Natural killer cell (primary cell): ENCODE measurements at regions not wholly inside any gene's neighbourhood (a gene's known extent, or its start where the extent isn't known, plus 50 kb on each side); places are given as distances from the start of the nearest gene placed in this dataset.

Experiments used
- ATAC-seq, 3 donors: fragments of 150-1000 bp in 2 of 3; fragments of 200-7000 bp in 1 of 3; cut with Tn5 transposase; 1 replicate in 1 of 3; 2 replicates in 2 of 3; pipeline ENCODE4 v1.10.0; 2021; ENCODE audit warnings: mild to moderate bottlenecking in 2 of 3, moderate library complexity in 2 of 3
- DNase-seq, 2 donors: peaks; one replicate each; pipeline versions ENCODE4 v3.0.0 to v3.0.0-alpha.2; 2013 to 2021; ENCODE audit warnings: mixed read lengths in 1 of 2
- H3K27ac ChIP-seq: one replicate; pipeline ENCODE4 v1.5.1; 2013; ENCODE audit warnings: mild to moderate bottlenecking, low read length
- H3K27me3 ChIP-seq: one replicate; pipeline ENCODE4 v1.6.1; 2013; ENCODE audit warnings: low read length; ENCODE audit not compliant: control insufficient read depth, insufficient read depth
- H3K36me3 ChIP-seq: one replicate; pipeline ENCODE4 v1.6.1; 2013; ENCODE audit warnings: low read length; ENCODE audit not compliant: control insufficient read depth, insufficient read depth
- H3K4me1 ChIP-seq: one replicate; pipeline ENCODE4 v1.6.1; 2013; ENCODE audit warnings: low read length; ENCODE audit not compliant: control insufficient read depth, insufficient read depth
- H3K4me3 ChIP-seq: one replicate; pipeline ENCODE4 v1.5.1; 2013; ENCODE audit warnings: low read length
- H3K9me3 ChIP-seq: one replicate; pipeline ENCODE4 v1.6.1; 2013; ENCODE audit warnings: low read length; ENCODE audit not compliant: control insufficient read depth, insufficient read depth
- H3K27ac Mint-ChIP-seq, 2 donors: one replicate each; pipeline ENCODE4 v1.8.0; 2022; ENCODE audit warnings: mild to moderate bottlenecking in 2 of 2, mixed read lengths in 2 of 2, moderate library complexity in 1 of 2
- H3K27me3 Mint-ChIP-seq, 2 donors: one replicate each; pipeline ENCODE4 v1.8.0; 2022; ENCODE audit warnings: low read depth in 2 of 2, mixed read lengths in 2 of 2
- H3K36me3 Mint-ChIP-seq: one replicate; pipeline ENCODE4 v1.8.0; 2022; ENCODE audit warnings: mixed read lengths
- H3K4me1 Mint-ChIP-seq, 2 donors: one replicate each; pipeline ENCODE4 v1.8.0; 2022; ENCODE audit warnings: mixed read lengths in 2 of 2
- H3K4me3 Mint-ChIP-seq: one replicate; pipeline ENCODE4 v1.8.0; 2022; ENCODE audit warnings: mild to moderate bottlenecking, moderate library complexity, mixed read lengths
- H3K9me3 Mint-ChIP-seq, 2 donors: one replicate each; pipeline ENCODE4 v1.8.0; 2022; ENCODE audit warnings: mixed read lengths in 2 of 2
- WGBS: methylation state at CpG from one replicate; pipeline ENCODE4 v1.1.7; 2013; ENCODE audit warnings: missing lambda C conversion rate; ENCODE audit not compliant: insufficient coverage; 5-methylcytosine and 5-hydroxymethylcytosine counted together
- intact Hi-C: fragments of 100-400 bp; cut with micrococcal nuclease; formaldehyde crosslinking; loops from one replicate; pipeline ENCODE4 v1.14.2; 2022
- TF ChIP-seq, protein P1 (sequence below): fragments of 200-600 bp; IDR thresholded peaks from one replicate; pipeline ENCODE4 v1.8.0; 2022; ENCODE audit warnings: antibody characterized with exemption

DNA sequence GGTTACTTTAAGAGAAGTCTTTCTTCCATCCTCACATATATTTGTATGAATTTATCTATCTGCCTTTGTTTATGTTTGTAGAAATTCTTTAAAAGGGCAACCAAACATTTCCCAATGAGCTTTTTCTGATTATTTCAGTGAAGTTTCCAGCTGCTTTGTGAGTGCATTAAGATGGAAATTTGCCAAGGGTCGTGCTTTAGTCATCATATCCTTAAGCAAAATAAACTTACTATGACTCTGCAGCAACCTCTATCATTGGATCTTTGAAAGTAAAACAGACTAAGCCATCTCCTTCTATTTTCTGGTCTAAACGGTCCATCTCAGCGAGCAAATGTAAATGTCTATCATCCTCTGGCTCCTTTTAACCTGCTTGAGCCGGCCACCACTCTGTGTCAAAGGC, 489.3 kb downstream of the SOX11 start:
- H3K27me3 ChIP-seq: no peaks in the 10 kb centered on the region
- 63% methylated on average over 4 of the region's 4 CpGs for WGBS
- intact Hi-C loops: no loop called here
- no peak for ATAC-seq
- no peak overlapping the region for H3K4me3 Mint-ChIP-seq
- H3K9me3 ChIP-seq: no peaks in the 10 kb centered on the region
- peaks cover 2 to 7% of the 10 kb centered on the region in 2 donors for H3K9me3 Mint-ChIP-seq
- no peaks in the 10 kb centered on the region for H3K27me3 Mint-ChIP-seq
- no peak overlapping the region for H3K4me3 ChIP-seq
- no peak overlapping the region for H3K27ac ChIP-seq
- H3K36me3 ChIP-seq: no peaks in the 10 kb centered on the region
- no peak overlapping the region for H3K27ac Mint-ChIP-seq
- H3K4me1 ChIP-seq: no peaks in the 10 kb centered on the region
- no peaks in the 10 kb centered on the region for H3K4me1 Mint-ChIP-seq
- H3K36me3 Mint-ChIP-seq: no peaks in the 10 kb centered on the region
- no peak for DNase-seq
- TF ChIP-seq, protein P1, sequence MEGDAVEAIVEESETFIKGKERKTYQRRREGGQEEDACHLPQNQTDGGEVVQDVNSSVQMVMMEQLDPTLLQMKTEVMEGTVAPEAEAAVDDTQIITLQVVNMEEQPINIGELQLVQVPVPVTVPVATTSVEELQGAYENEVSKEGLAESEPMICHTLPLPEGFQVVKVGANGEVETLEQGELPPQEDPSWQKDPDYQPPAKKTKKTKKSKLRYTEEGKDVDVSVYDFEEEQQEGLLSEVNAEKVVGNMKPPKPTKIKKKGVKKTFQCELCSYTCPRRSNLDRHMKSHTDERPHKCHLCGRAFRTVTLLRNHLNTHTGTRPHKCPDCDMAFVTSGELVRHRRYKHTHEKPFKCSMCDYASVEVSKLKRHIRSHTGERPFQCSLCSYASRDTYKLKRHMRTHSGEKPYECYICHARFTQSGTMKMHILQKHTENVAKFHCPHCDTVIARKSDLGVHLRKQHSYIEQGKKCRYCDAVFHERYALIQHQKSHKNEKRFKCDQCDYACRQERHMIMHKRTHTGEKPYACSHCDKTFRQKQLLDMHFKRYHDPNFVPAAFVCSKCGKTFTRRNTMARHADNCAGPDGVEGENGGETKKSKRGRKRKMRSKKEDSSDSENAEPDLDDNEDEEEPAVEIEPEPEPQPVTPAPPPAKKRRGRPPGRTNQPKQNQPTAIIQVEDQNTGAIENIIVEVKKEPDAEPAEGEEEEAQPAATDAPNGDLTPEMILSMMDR: no peak

DNA sequence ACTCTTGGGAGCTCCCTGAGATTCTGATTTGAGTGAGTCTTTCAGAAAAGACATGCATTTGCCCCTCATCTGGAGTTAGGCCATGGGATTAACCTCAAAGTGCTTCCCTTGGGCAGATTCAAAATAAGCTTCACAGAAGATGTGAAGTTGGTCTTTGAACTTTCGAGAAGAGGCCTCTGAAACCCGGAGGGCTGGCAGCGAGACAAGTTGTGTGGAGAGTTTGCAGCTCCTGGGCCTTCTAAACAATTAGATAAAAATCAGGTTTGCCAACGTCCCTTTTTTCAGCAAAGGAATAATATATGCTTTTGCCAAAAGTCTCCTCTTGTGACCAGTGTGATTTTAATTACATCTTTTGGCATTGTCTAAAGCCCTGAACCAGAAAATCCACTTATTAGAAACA, 489.7 kb downstream of the SOX11 start:
- no peak for DNase-seq
- Mint-ChIP-seq H3K4me3 (no peak overlapping the region), H3K36me3 (no peaks in the 10 kb centered on the region), H3K27me3 (no peaks in the 10 kb centered on the region), H3K27ac (no peak overlapping the region), H3K4me1 (no peaks in the 10 kb centered on the region), H3K9me3 (peaks cover 2 to 7% of the 10 kb centered on the region in 2 donors)
- 48% methylated on average over 4 of the region's 4 CpGs for WGBS
- no peaks in the 10 kb centered on the region for H3K36me3 ChIP-seq
- H3K4me3 ChIP-seq: no peak overlapping the region
- intact Hi-C loops: no loop called here
- ATAC-seq: no peak
- no peaks in the 10 kb centered on the region for H3K4me1 ChIP-seq
- H3K27ac ChIP-seq: no peak overlapping the region
- H3K27me3 ChIP-seq: no peaks in the 10 kb centered on the region
- no peaks in the 10 kb centered on the region for H3K9me3 ChIP-seq
- TF ChIP-seq, protein P1: no peak

DNA sequence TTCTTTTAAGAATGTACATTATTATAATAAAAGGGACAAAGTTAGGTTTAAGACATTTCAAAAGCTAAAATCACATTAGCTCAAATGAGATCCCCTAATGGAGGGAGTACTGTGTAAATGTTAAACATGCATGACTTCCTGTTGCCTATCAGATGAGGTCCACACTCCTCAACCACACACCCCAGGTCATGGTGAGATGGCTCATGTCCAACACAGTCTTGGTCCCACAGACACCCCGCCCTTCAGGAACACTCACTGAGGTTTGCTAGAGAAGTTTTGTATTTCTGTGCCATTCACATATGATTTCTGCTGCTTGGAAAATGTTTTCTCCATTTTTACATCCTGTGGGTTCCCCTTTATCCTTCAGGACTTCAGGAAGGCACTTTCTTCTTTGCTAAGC, 491.0 kb downstream of the SOX11 start:
- H3K4me3 Mint-ChIP-seq: no peak overlapping the region
- no peaks in the 10 kb centered on the region for H3K4me1 Mint-ChIP-seq
- no peaks in the 10 kb centered on the region for H3K36me3 ChIP-seq
- no peaks in the 10 kb centered on the region for H3K4me1 ChIP-seq
- H3K9me3 ChIP-seq: no peaks in the 10 kb centered on the region
- no peaks in the 10 kb centered on the region for H3K27me3 ChIP-seq
- H3K36me3 Mint-ChIP-seq: no peaks in the 10 kb centered on the region
- H3K27ac Mint-ChIP-seq: no peak overlapping the region
- TF ChIP-seq, protein P1: no peak
- H3K4me3 ChIP-seq: no peak overlapping the region
- intact Hi-C loops: no loop called here
- H3K27me3 Mint-ChIP-seq: no peaks in the 10 kb centered on the region
- no peak for DNase-seq
- H3K9me3 Mint-ChIP-seq: peaks cover 4 to 7% of the 10 kb centered on the region in 2 donors
- no peak for ATAC-seq
- no peak overlapping the region for H3K27ac ChIP-seq
- 11% methylated on average over 1 of the region's 1 CpG for WGBS

DNA sequence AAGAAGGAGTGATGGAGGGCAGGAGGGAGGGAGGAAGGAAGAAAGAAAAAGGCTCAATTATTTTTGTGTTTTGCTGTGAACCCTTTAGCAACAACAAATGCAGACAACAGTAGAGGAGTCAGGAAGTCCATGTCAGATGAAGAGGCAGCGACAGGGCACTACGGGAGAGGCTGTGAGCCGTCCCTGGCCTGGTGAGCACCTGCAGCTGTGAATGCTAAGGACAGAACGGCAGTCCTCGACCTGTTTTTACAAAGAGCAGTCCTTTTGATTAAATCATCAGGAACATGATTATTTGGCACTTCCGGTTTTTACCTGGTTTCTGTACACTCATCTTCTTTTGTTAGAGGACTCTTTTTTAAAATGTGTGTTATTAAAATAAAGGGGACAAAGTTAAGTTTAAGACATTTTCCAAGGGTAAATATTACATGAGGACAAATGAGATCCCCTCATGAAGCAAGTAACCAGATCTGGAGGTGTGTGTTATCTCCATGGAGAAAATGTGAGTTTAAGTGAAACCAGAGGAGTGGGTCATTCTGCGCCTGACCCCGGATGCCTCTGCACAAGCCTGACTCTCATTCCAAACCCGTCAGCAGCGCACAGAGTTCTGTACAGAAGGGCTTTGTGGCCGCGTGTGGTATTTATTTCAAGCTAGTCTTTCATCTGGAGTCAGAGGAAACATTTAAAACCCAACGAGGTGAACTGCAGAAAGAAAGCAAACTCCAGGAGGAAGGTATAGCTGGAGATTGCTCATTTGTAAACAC, 492.5 kb downstream of the SOX11 start:
- intact Hi-C loops: no loop called here
- WGBS: 85% methylated on average over 12 of the region's 13 CpGs

More for the DNA sequence above, 492.5 kb downstream of the SOX11 start:
- Histone ChIP-seq H3K4me1 (no peaks in the 10 kb centered on the region), H3K27ac (no peak overlapping the region), H3K27me3 (no peaks in the 10 kb centered on the region), H3K9me3 (no peaks in the 10 kb centered on the region), H3K4me3 (no peak overlapping the region), H3K36me3 (no peaks in the 10 kb centered on the region)
- no peak for ATAC-seq
- peaks cover 8 to 11% of the 10 kb centered on the region in 2 donors for H3K9me3 Mint-ChIP-seq
- DNase-seq: no peak
- no peak overlapping the region for H3K4me3 Mint-ChIP-seq
- H3K27me3 Mint-ChIP-seq: no peaks in the 10 kb centered on the region
- H3K4me1 Mint-ChIP-seq: no peaks in the 10 kb centered on the region
- H3K27ac Mint-ChIP-seq: no peak overlapping the region
- TF ChIP-seq, protein P1: no peak
- no peaks in the 10 kb centered on the region for H3K36me3 Mint-ChIP-seq
